ENCODE measurements at regions not wholly inside any gene's neighbourhood (a gene's known extent, or its start where the extent isn't known, plus 50 kb on each side); places are given as distances from the start of the nearest gene placed in this dataset.

DNA sequence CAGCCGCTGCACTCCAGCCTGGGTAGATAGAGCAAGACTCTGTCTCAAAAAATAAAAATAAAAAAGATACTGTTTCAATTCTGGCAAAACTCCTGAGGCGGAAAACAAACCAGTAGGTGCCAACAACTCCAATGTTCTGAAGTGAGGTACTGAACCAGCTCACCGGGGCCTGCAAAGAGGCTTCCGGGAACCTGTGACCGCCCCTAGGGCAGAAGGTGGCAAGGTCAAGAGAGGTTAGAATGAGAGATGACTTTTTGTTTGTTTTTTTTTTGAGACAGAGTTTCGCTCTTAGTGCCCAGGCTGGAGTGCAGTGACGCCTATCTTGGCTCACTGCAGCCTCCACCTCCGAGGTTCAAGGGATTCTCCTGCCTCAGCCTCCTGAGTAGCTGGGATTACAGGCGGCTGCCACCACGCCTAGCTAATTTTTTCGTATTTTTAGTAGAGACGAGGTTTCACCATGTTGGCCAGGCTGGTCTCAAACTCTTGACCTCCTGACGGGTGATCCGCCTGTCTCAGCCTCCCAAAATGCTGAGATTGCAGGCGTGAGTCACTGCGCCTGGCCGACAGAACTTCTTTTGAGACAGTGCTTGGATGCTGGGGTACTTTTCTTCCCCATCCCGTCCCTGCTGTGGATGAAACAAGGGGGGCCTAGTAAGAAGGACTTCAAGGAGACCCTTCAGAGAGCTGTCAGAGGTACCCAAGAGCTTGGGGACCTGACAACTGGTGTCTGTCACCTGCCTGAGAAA, 91.9 kb upstream of the SLC25A33 start:
- TF ChIP-seq, protein P1, sequence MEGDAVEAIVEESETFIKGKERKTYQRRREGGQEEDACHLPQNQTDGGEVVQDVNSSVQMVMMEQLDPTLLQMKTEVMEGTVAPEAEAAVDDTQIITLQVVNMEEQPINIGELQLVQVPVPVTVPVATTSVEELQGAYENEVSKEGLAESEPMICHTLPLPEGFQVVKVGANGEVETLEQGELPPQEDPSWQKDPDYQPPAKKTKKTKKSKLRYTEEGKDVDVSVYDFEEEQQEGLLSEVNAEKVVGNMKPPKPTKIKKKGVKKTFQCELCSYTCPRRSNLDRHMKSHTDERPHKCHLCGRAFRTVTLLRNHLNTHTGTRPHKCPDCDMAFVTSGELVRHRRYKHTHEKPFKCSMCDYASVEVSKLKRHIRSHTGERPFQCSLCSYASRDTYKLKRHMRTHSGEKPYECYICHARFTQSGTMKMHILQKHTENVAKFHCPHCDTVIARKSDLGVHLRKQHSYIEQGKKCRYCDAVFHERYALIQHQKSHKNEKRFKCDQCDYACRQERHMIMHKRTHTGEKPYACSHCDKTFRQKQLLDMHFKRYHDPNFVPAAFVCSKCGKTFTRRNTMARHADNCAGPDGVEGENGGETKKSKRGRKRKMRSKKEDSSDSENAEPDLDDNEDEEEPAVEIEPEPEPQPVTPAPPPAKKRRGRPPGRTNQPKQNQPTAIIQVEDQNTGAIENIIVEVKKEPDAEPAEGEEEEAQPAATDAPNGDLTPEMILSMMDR (IDR thresholded peaks at IDR 0.05; ENCODE audit: insufficient read depth, low read depth, low read length): no peak
- no peak for TF ChIP-seq EZH2 (IDR thresholded peaks at IDR 0.05; ENCODE audit: insufficient read depth, low read length)

Measured in astrocyte (in vitro differentiated cells and primary cell).